Smooth muscle cell (in vitro differentiated cells): ENCODE measurements at regions not wholly inside any gene's neighbourhood (a gene's known extent, or its start where the extent isn't known, plus 50 kb on each side); places are given as distances from the start of the nearest gene placed in this dataset.

ENCODE experiments used
- DNase-seq: peaks from one replicate; lab custom pipeline; 2025; ENCODE audit not compliant: unreplicated experiment; lab: John Stamatoyannopoulos, UW
- H2AFZ ChIP-seq: fragments of 200-600 bp; sonication (generic); 2 replicates; pipeline ENCODE4 v1.6.0; 2016; ENCODE audit warnings: antibody characterized with exemption, low read depth, mild to moderate bottlenecking
- H3F3A ChIP-seq: fragments of 200-600 bp; sonication (generic); 2 replicates; pipeline ENCODE4 v1.6.0; 2017; ENCODE audit warnings: antibody characterized with exemption, low read depth
- H3K27ac ChIP-seq: fragments of 200-600 bp; sonication (generic); 2 replicates; pipeline ENCODE4 v1.5.1; 2016; ENCODE audit warnings: low read depth, mild to moderate bottlenecking
- H3K27me3 ChIP-seq: fragments of 200-600 bp; sonication (generic); 2 replicates; pipeline ENCODE4 v1.6.1; 2016; ENCODE audit warnings: low read depth, mild to moderate bottlenecking
- H3K36me3 ChIP-seq: fragments of 200-600 bp; sonication (generic); 2 replicates; pipeline ENCODE4 v1.5.1; 2016; ENCODE audit warnings: low read depth
- H3K4me1 ChIP-seq: fragments of 200-600 bp; sonication (generic); 2 replicates; pipeline ENCODE4 v1.5.1; 2016; ENCODE audit warnings: low read depth
- H3K4me2 ChIP-seq: fragments of 200-600 bp; sonication (generic); 2 replicates; pipeline ENCODE4 v1.6.0; 2016; ENCODE audit warnings: mild to moderate bottlenecking
- H3K4me3 ChIP-seq: fragments of 200-600 bp; sonication (generic); 2 replicates; pipeline ENCODE4 v1.5.1; 2016; ENCODE audit warnings: mild to moderate bottlenecking
- H3K79me2 ChIP-seq: fragments of 200-600 bp; sonication (generic); 2 replicates; pipeline ENCODE4 v1.6.0; 2016; ENCODE audit warnings: low read depth, mild to moderate bottlenecking
- H3K9ac ChIP-seq: fragments of 200-600 bp; sonication (generic); 2 replicates; pipeline ENCODE4 v1.6.0; 2016; ENCODE audit warnings: low read depth
- H3K9me3 ChIP-seq: fragments of 200-600 bp; sonication (generic); replicated peaks from 2 replicates; pipeline ENCODE4 v1.5.1; 2016; ENCODE audit warnings: low read depth
- H4K20me1 ChIP-seq: fragments of 200-600 bp; sonication (generic); 2 replicates; pipeline ENCODE4 v1.6.0; 2016; ENCODE audit warnings: low read depth
- WGBS: methylation state at CpG from one replicate; pipeline ENCODE4 v1.1.7; 2016; ENCODE audit warnings: low lambda C conversion rate; 5-methylcytosine and 5-hydroxymethylcytosine counted together
- TF ChIP-seq, protein P1 (sequence below): fragments of 200-600 bp; sonication (generic); IDR thresholded peaks from 2 replicates; pipeline ENCODE4 v1.5.1; 2017; ENCODE audit warnings: borderline replicate concordance, mild to moderate bottlenecking, antibody characterized with exemption; ENCODE audit not compliant: insufficient read depth, poor library complexity, severe bottlenecking

DNA sequence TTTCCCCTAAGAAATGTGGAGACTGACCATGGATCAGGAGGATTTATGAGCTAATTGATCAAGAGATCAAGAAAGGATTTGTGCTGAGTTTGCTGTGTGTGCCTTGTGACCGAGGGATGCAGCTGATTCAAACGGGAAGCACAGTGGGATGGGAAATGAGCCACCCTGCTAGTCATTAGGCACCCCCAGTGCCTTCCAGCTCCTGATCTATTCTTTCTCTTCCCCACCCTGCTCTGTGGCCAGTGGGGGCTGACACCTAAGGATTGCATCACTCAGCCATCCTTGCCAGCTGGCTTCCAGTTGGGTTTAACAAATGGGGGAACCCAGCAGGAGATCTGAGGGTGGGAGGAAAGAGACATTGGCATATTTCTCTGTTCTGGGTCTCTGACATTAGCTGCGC lies 132.2 kb upstream of the CXCR4 start:
- Histone ChIP-seq H3K27me3 (no peaks in the 10 kb centered on the region), H2AFZ (no peak overlapping the region)
- DNase-seq: no peak

GRCh38 chr2:136248907-136249306 lies 131.0 kb upstream of the CXCR4 start:
- peaks cover 8% of the 10 kb centered on the region for H3K4me1 ChIP-seq
- TF ChIP-seq, protein P1, sequence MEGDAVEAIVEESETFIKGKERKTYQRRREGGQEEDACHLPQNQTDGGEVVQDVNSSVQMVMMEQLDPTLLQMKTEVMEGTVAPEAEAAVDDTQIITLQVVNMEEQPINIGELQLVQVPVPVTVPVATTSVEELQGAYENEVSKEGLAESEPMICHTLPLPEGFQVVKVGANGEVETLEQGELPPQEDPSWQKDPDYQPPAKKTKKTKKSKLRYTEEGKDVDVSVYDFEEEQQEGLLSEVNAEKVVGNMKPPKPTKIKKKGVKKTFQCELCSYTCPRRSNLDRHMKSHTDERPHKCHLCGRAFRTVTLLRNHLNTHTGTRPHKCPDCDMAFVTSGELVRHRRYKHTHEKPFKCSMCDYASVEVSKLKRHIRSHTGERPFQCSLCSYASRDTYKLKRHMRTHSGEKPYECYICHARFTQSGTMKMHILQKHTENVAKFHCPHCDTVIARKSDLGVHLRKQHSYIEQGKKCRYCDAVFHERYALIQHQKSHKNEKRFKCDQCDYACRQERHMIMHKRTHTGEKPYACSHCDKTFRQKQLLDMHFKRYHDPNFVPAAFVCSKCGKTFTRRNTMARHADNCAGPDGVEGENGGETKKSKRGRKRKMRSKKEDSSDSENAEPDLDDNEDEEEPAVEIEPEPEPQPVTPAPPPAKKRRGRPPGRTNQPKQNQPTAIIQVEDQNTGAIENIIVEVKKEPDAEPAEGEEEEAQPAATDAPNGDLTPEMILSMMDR: no peak
- DNase-seq: no peak
- no peaks in the 10 kb centered on the region for H3F3A ChIP-seq
- H3K4me2 ChIP-seq: no peak overlapping the region
- H3K9ac ChIP-seq: no peak overlapping the region
- no peaks in the 10 kb centered on the region for H3K79me2 ChIP-seq
- H3K9me3 ChIP-seq: no peaks in the 10 kb centered on the region
- H2AFZ ChIP-seq: no peak overlapping the region
- no peak overlapping the region for H3K27ac ChIP-seq
- 91% methylated on average over 2 of the region's 2 CpGs for WGBS
- H3K27me3 ChIP-seq: no peaks in the 10 kb centered on the region
- no peaks in the 10 kb centered on the region for H3K36me3 ChIP-seq
- no peak overlapping the region for H3K4me3 ChIP-seq
- no peaks in the 10 kb centered on the region for H4K20me1 ChIP-seq

More for the DNA sequence above, 132.2 kb upstream of the CXCR4 start:
- no peaks in the 10 kb centered on the region for H3K9me3 ChIP-seq
- no peaks in the 10 kb centered on the region for H3F3A ChIP-seq
- no peak overlapping the region for H3K4me2 ChIP-seq
- TF ChIP-seq, protein P1: no peak
- H3K9ac ChIP-seq: no peak overlapping the region
- no peak overlapping the region for H3K27ac ChIP-seq
- no peak overlapping the region for H3K4me3 ChIP-seq
- H3K4me1 ChIP-seq: peaks cover 8% of the 10 kb centered on the region
- no peaks in the 10 kb centered on the region for H3K79me2 ChIP-seq
- no peaks in the 10 kb centered on the region for H4K20me1 ChIP-seq
- no peaks in the 10 kb centered on the region for H3K36me3 ChIP-seq
- WGBS: 55% methylated on average over 3 of the region's 3 CpGs

DNA sequence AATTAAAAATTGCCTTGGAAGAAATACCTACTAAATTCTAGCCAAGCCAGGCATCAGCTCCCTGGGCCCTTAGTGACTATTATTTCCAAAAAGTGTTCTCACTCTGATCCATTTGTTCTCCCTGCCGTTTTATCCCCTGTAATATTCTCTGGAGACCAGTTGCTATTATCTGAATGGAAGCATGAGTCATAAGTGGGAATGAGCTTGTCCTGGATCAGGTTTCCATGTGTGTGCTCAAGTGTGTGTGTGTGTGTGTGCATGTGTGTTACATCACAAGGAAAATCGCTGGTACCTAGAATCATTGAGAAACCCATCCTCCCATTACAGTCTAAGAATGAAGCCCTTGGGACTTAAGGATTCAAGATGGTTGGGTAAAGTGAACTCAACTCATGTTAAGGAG lies 130.3 kb upstream of the CXCR4 start:
- H2AFZ ChIP-seq: no peak overlapping the region
- H3K9me3 ChIP-seq: no peaks in the 10 kb centered on the region
- H3K9ac ChIP-seq: no peak overlapping the region
- no peak for DNase-seq
- H3K36me3 ChIP-seq: no peaks in the 10 kb centered on the region
- no peaks in the 10 kb centered on the region for H3K27me3 ChIP-seq
- H3F3A ChIP-seq: no peaks in the 10 kb centered on the region
- H3K4me3 ChIP-seq: no peak overlapping the region
- H3K4me2 ChIP-seq: no peak overlapping the region
- peaks cover 8% of the 10 kb centered on the region for H3K4me1 ChIP-seq
- no peaks in the 10 kb centered on the region for H3K79me2 ChIP-seq
- no peak overlapping the region for H3K27ac ChIP-seq
- 53% methylated on average over 2 of the region's 2 CpGs for WGBS
- TF ChIP-seq, protein P1: no peak
- H4K20me1 ChIP-seq: no peaks in the 10 kb centered on the region

GRCh38 chr2:136247204-136247950 lies 129.4 kb upstream of the CXCR4 start:
- Histone ChIP-seq H4K20me1 (no peaks in the 10 kb centered on the region), H3K27ac (no peak overlapping the region), H3K4me1 (peaks cover 8% of the 10 kb centered on the region), H3F3A (no peaks in the 10 kb centered on the region), H3K9ac (no peak overlapping the region), H3K4me3 (no peak overlapping the region), H3K27me3 (no peaks in the 10 kb centered on the region), H3K9me3 (no peaks in the 10 kb centered on the region), H3K4me2 (no peak overlapping the region), H3K79me2 (no peaks in the 10 kb centered on the region), H3K36me3 (no peaks in the 10 kb centered on the region), H2AFZ (no peak overlapping the region)
- WGBS: 58% methylated on average over 7 of the region's 7 CpGs
- TF ChIP-seq, protein P1: no peak
- DNase-seq: no peak
